Gastrocnemius medialis (tissue), 4 donors: ENCODE measurements at regions not wholly inside any gene's neighbourhood (a gene's known extent, or its start where the extent isn't known, plus 50 kb on each side); places are given as distances from the start of the nearest gene placed in this dataset.

Experiments used
- ATAC-seq, 2 donors: fragments of 150-250 bp; one replicate each; pipeline ENCODE4 v1.9.1; 2016
- DNase-seq, 2 donors: peaks; one replicate each; pipeline ENCODE4 v3.0.0-alpha.2; 2019
- H3K27ac ChIP-seq, 4 donors: fragments of 200-600 bp; sonication (generic); 1 replicate in 1 of 4; 2 replicates in 3 of 4; pipeline ENCODE4 v1.5.1; 2016 to 2018; ENCODE audit warnings: mild to moderate bottlenecking in 2 of 4, moderate library complexity in 1 of 4
- H3K27me3 ChIP-seq, 3 donors: fragments of 200-600 bp; sonication (generic) in 2 of 3; 1 replicate in 1 of 3; 2 replicates in 2 of 3; pipeline versions ENCODE4 v1.5.1 to v1.6.0; 2016 to 2019; ENCODE audit warnings: mild to moderate bottlenecking in 1 of 3, moderate library complexity in 1 of 3
- H3K36me3 ChIP-seq, 2 donors: fragments of 200-600 bp; sonication (generic) in 1 of 2; one replicate each; pipeline ENCODE4 v1.5.1; 2017 to 2018
- H3K4me1 ChIP-seq, 2 donors: fragments of 200-600 bp; sonication (generic) in 1 of 2; one replicate each; pipeline ENCODE4 v1.5.1; 2016 to 2017; ENCODE audit warnings: mild to moderate bottlenecking in 2 of 2
- H3K4me3 ChIP-seq, 4 donors: fragments of 200-600 bp; sonication (generic) in 3 of 4; 1 replicate in 1 of 4; 2 replicates in 3 of 4; pipeline ENCODE4 v1.5.1; 2016 to 2019; ENCODE audit warnings: mild to moderate bottlenecking in 2 of 4
- H3K9me3 ChIP-seq, 3 donors: fragments of 200-600 bp; sonication (generic) in 2 of 3; 1 replicate in 1 of 3; 2 replicates in 2 of 3; pipeline ENCODE4 v1.5.1; 2016 to 2019
- POLR2A ChIP-seq, 2 donors: fragments of 450-650 bp; IDR thresholded peaks; one replicate each; pipeline ENCODE4 v1.6.1; 2017; ENCODE audit warnings: antibody characterized with exemption in 2 of 2, mild to moderate bottlenecking in 2 of 2, moderate library complexity in 2 of 2
- in situ Hi-C, 4 donors: fragments of 200-750 bp; cut with MboI; loops; one replicate each; pipeline versions ENCODE4 v1.15.0 to v1.8.0; 2017; ENCODE audit warnings: low sequenced_read_pairs in 4 of 4
- intact Hi-C: fragments of 100-400 bp; cut with DNase I; formaldehyde crosslinking; loops from one replicate; pipeline ENCODE4 v1.15.1; 2023; ENCODE audit warnings: low total_unique reads
- TF ChIP-seq, protein P1 (sequence below), 5 experiments: fragments of 450-650 bp in 3 of 5; fragments of 200-600 bp in 2 of 5; sonication (generic) in 2 of 5; IDR thresholded peaks in 4 of 5; conservative IDR thresholded peaks in 1 of 5; 1 replicate in 4 of 5; 2 replicates in 1 of 5; pipeline ENCODE4 v1.5.1; 2016 to 2019; ENCODE audit warnings: antibody characterized with exemption in 5 of 5, mild to moderate bottlenecking in 3 of 5, moderate library complexity in 3 of 5

DNA sequence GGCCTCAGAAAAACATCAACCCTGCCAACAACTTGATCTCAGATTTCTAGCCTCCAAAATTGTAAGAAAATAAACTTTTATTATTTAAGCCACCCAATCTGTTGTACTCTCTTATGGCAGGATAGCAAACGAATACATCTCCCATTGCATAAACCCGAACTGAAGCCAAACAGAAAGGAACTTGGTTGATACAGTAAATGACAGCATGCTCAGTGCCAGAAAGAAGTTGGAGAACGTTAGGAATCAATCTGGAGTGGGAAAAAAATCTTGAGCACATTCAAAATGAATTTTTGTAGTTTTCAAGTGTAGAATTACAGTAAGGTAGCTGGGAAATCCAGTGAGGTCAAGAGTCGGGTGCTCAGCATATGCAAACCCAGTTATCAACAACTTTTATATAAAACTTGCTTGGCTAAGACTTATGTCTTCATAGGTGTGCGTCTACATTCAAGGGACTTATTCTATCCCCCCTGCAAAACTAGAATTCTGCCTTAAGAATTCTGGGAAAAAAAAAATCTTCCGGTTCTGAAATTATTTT lies 157.5 kb upstream of the ANKRD50 start:
- H3K27ac ChIP-seq: no peak overlapping the region
- H3K4me3 ChIP-seq: no peak overlapping the region
- H3K27me3 ChIP-seq: no peaks in the 10 kb centered on the region
- intact Hi-C loops (no loop called here), in situ Hi-C loops (no loop called here)
- H3K36me3 ChIP-seq: no peaks in the 10 kb centered on the region
- no peak for DNase-seq
- no peak for TF ChIP-seq POLR2A (IDR thresholded peaks at IDR 0.05)
- TF ChIP-seq, protein P1, sequence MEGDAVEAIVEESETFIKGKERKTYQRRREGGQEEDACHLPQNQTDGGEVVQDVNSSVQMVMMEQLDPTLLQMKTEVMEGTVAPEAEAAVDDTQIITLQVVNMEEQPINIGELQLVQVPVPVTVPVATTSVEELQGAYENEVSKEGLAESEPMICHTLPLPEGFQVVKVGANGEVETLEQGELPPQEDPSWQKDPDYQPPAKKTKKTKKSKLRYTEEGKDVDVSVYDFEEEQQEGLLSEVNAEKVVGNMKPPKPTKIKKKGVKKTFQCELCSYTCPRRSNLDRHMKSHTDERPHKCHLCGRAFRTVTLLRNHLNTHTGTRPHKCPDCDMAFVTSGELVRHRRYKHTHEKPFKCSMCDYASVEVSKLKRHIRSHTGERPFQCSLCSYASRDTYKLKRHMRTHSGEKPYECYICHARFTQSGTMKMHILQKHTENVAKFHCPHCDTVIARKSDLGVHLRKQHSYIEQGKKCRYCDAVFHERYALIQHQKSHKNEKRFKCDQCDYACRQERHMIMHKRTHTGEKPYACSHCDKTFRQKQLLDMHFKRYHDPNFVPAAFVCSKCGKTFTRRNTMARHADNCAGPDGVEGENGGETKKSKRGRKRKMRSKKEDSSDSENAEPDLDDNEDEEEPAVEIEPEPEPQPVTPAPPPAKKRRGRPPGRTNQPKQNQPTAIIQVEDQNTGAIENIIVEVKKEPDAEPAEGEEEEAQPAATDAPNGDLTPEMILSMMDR (IDR thresholded peaks at IDR 0.05 in 4 of 5, conservative IDR thresholded peaks at IDR 0.05 in 1 of 5): no peak
- H3K9me3 ChIP-seq: no peaks in the 10 kb centered on the region
- ATAC-seq: no peak
- H3K4me1 ChIP-seq: peaks cover 0 to 6% of the 10 kb centered on the region in 2 donors

GRCh38 chr4:124868495-124868894 lies 156.0 kb upstream of the ANKRD50 start:
- Histone ChIP-seq H3K27ac (no peak overlapping the region), H3K36me3 (no peaks in the 10 kb centered on the region), H3K9me3 (no peaks in the 10 kb centered on the region), H3K4me3 (no peak overlapping the region), H3K27me3 (no peaks in the 10 kb centered on the region), H3K4me1 (peaks cover 0 to 6% of the 10 kb centered on the region in 2 donors)
- no peak for DNase-seq
- TF ChIP-seq POLR2A (IDR thresholded peaks at IDR 0.05): no peak
- TF ChIP-seq, protein P1 (IDR thresholded peaks at IDR 0.05 in 4 of 5, conservative IDR thresholded peaks at IDR 0.05 in 1 of 5): no peak
- no peak for ATAC-seq
- intact Hi-C loops (no loop called here), in situ Hi-C loops (no loop called here)

DNA sequence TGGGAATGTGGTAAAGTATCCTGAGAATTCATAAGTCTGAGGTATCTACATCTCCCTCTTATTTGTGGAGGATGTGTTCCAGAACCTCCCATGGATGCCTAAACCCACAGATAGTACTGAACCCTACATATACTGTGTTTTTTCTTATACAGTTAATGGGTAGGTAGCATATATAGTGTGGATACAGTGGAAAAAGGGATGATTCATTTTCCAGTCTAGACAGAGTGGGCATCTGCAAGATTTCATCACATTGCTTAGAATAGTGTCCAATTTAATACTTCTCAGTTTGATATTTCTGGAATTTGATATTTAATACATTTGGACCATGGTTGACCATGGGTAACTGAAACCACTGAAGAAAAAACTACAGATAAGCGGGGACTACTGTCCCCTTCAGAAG lies 155.0 kb upstream of the ANKRD50 start:
- TF ChIP-seq, protein P1 (IDR thresholded peaks at IDR 0.05 in 4 of 5, conservative IDR thresholded peaks at IDR 0.05 in 1 of 5): no peak
- TF ChIP-seq POLR2A (IDR thresholded peaks at IDR 0.05): no peak
- H3K9me3 ChIP-seq: no peaks in the 10 kb centered on the region
- no peaks in the 10 kb centered on the region for H3K27me3 ChIP-seq
- DNase-seq (no peak), ATAC-seq (no peak)
- in situ Hi-C loops (no loop called here), intact Hi-C loops (no loop called here)
- H3K4me3 ChIP-seq: no peak overlapping the region
- no peaks in the 10 kb centered on the region for H3K36me3 ChIP-seq
- H3K4me1 ChIP-seq: peaks cover 0 to 6% of the 10 kb centered on the region in 2 donors
- no peak overlapping the region for H3K27ac ChIP-seq

DNA sequence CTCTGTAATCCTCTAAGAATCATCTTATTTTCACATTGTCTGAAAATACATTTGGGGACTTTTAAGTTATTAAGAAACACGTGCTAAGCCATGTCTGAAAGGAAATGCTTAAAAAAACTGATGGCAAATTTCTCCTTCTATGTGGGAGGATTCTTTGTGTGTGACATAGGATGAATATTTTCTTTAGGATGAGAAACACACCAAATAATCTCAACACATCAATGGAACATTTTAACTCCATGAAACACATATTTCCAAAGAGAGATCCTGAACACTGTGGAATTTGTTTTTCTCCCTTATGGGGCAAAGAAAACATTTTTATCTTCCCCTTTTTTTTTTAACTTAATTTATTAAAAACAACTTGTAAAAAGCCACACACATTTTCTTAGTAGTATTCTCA lies 153.8 kb upstream of the ANKRD50 start:
- no peaks in the 10 kb centered on the region for H3K36me3 ChIP-seq
- H3K27me3 ChIP-seq: no peaks in the 10 kb centered on the region
- peaks cover 0 to 6% of the 10 kb centered on the region in 2 donors for H3K4me1 ChIP-seq
- no peak for TF ChIP-seq POLR2A (IDR thresholded peaks at IDR 0.05)
- TF ChIP-seq, protein P1 (IDR thresholded peaks at IDR 0.05 in 4 of 5, conservative IDR thresholded peaks at IDR 0.05 in 1 of 5): no peak
- intact Hi-C loops (no loop called here), in situ Hi-C loops (no loop called here)
- ATAC-seq: no peak
- H3K4me3 ChIP-seq: no peak overlapping the region
- no peak for DNase-seq
- H3K27ac ChIP-seq: no peak overlapping the region
- H3K9me3 ChIP-seq: no peaks in the 10 kb centered on the region

DNA sequence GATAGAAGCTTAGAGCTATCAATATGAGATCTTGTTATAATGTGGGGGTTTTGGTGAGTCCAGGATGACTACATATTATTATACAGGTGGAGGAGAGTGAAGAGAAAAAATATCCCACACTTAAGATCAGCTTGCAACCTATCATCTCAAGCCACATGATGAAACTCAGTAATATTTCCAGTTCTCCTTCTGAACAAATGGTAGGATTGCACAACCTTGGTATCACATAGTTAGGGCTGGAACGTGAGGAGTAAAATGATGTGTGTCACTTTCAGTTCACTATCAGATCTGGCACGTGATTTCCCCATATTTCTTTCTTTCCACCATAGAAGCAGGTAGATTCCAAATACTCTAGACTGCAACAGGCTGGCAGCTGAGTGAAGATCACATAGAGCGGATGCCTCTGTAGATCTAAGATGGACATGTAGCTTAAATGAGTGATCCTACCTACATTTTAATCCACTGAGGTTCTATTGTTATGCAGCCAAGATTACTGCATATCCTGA lies 150.6 kb upstream of the ANKRD50 start:
- ATAC-seq: no peak
- Histone ChIP-seq H3K4me1 (no peaks in the 10 kb centered on the region), H3K27me3 (no peaks in the 10 kb centered on the region), H3K9me3 (no peaks in the 10 kb centered on the region), H3K27ac (no peak overlapping the region), H3K4me3 (no peak overlapping the region), H3K36me3 (no peaks in the 10 kb centered on the region)
- intact Hi-C loops: no loop called here
- no peak for TF ChIP-seq POLR2A (IDR thresholded peaks at IDR 0.05)
- in situ Hi-C loops: no loop called here
- no peak for DNase-seq
